CD4-positive, alpha-beta T cell (primary cell): ENCODE measurements at regions not wholly inside any gene's neighbourhood (a gene's known extent, or its start where the extent isn't known, plus 50 kb on each side); places are given as distances from the start of the nearest gene placed in this dataset.

Experiments used
- ATAC-seq: fragments of 200-7000 bp; cut with Tn5 transposase; one replicate; pipeline ENCODE4 v1.10.0; 2022; ENCODE audit warnings: mild to moderate bottlenecking; ENCODE audit not compliant: poor library complexity
- CTCF ChIA-PET: fragments of 350-600 bp; sonication (Branson Sonifier 250); formaldehyde crosslinking; loops from one replicate; lab custom pipeline; 2021; ENCODE audit warnings: antibody characterized with exemption, inconsistent platforms; lab: Charles Lee
- POLR2A ChIA-PET: fragments of 350-600 bp; sonication (Branson Sonifier 250); formaldehyde crosslinking; loops from one replicate; lab custom pipeline; 2021; ENCODE audit warnings: antibody characterized with exemption, inconsistent platforms; lab: Charles Lee
- DNase-seq, 14 experiments: peaks; one replicate each; pipeline ENCODE4 v3.0.0-alpha.2; 2013 to 2020; ENCODE audit warnings: mixed read lengths in 2 of 14
- H3K27ac ChIP-seq, 2 donors: one replicate each; pipeline versions ENCODE4 v1.5.1 to v1.7.0; 2013; ENCODE audit warnings: low read length in 2 of 2, low read depth in 1 of 2, mild to moderate bottlenecking in 1 of 2
- H3K27me3 ChIP-seq, 2 experiments: 1 replicate in 1 of 2; 2 replicates in 1 of 2; pipeline versions ENCODE4 v1.6.1 to v1.7.0; 2013; ENCODE audit warnings: low read length in 2 of 2, control low read depth in 1 of 2, mild to moderate bottlenecking in 1 of 2, moderate library complexity in 1 of 2; ENCODE audit not compliant: insufficient read depth in 2 of 2, control insufficient read depth in 1 of 2
- H3K36me3 ChIP-seq: one replicate; pipeline ENCODE4 v1.6.1; 2013; ENCODE audit warnings: low read length, control low read depth; ENCODE audit not compliant: insufficient read depth
- H3K4me1 ChIP-seq: one replicate; pipeline ENCODE4 v1.6.1; 2013; ENCODE audit warnings: low read length, control low read depth; ENCODE audit not compliant: insufficient read depth
- H3K4me3 ChIP-seq: one replicate; pipeline ENCODE4 v1.5.1; 2013; ENCODE audit warnings: mild to moderate bottlenecking, low read length, moderate library complexity
- H3K9me3 ChIP-seq, 2 experiments: 1 replicate in 1 of 2; 2 replicates in 1 of 2; pipeline versions ENCODE4 v1.6.1 to v1.7.0; 2013; ENCODE audit warnings: low read length in 2 of 2, mild to moderate bottlenecking in 2 of 2, control low read depth in 1 of 2, moderate library complexity in 1 of 2; ENCODE audit not compliant: control insufficient read depth in 1 of 2, insufficient read depth in 1 of 2
- H3K27ac Mint-ChIP-seq: one replicate; pipeline ENCODE4 v1.8.0; 2020; ENCODE audit warnings: mixed read lengths
- H3K27me3 Mint-ChIP-seq: one replicate; pipeline ENCODE4 v1.8.0; 2021; ENCODE audit warnings: mixed read lengths
- H3K36me3 Mint-ChIP-seq: one replicate; pipeline ENCODE4 v1.8.0; 2021; ENCODE audit warnings: low read depth, mixed read lengths
- H3K4me1 Mint-ChIP-seq: one replicate; pipeline ENCODE4 v1.8.0; 2021; ENCODE audit warnings: low read depth, mixed read lengths
- H3K4me3 Mint-ChIP-seq: one replicate; pipeline ENCODE4 v1.8.0; 2020; ENCODE audit warnings: mild to moderate bottlenecking, mixed read lengths
- H3K9me3 Mint-ChIP-seq: one replicate; pipeline ENCODE4 v1.8.0; 2020; ENCODE audit warnings: mixed read lengths
- intact Hi-C, 2 experiments: fragments of 100-400 bp; cut with DNase I in 1 of 2; cut with micrococcal nuclease in 1 of 2; formaldehyde crosslinking; loops; one replicate each; pipeline versions ENCODE4 v1.15.1 to v1.9.0; 2023 to 2025; cut with DNase I, micrococcal nuclease
- TF ChIP-seq, protein P1 (sequence below): fragments of 200-600 bp; IDR thresholded peaks from one replicate; pipeline ENCODE4 v1.8.0; 2022; ENCODE audit warnings: antibody characterized with exemption, mild to moderate bottlenecking

- H3K4me3 ChIP-seq: no peak overlapping the region
- TF ChIP-seq, protein P1, sequence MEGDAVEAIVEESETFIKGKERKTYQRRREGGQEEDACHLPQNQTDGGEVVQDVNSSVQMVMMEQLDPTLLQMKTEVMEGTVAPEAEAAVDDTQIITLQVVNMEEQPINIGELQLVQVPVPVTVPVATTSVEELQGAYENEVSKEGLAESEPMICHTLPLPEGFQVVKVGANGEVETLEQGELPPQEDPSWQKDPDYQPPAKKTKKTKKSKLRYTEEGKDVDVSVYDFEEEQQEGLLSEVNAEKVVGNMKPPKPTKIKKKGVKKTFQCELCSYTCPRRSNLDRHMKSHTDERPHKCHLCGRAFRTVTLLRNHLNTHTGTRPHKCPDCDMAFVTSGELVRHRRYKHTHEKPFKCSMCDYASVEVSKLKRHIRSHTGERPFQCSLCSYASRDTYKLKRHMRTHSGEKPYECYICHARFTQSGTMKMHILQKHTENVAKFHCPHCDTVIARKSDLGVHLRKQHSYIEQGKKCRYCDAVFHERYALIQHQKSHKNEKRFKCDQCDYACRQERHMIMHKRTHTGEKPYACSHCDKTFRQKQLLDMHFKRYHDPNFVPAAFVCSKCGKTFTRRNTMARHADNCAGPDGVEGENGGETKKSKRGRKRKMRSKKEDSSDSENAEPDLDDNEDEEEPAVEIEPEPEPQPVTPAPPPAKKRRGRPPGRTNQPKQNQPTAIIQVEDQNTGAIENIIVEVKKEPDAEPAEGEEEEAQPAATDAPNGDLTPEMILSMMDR: no peak
- no peaks in the 10 kb centered on the region for H3K36me3 ChIP-seq
- peaks cover 0 to 4% of the 10 kb centered on the region in 2 experiments for H3K9me3 ChIP-seq
- no peaks in the 10 kb centered on the region for H3K4me1 Mint-ChIP-seq
- H3K27me3 Mint-ChIP-seq: no peaks in the 10 kb centered on the region
- ATAC-seq (no peak), DNase-seq (no peak)
- no peak overlapping the region for H3K27ac Mint-ChIP-seq
- H3K36me3 Mint-ChIP-seq: no peaks in the 10 kb centered on the region
- ChIA-PET POLR2A (no interaction called here), CTCF (no interaction called here)
- H3K27me3 ChIP-seq: no peaks in the 10 kb centered on the region
- H3K27ac ChIP-seq: no peak overlapping the region
- H3K4me1 ChIP-seq: no peaks in the 10 kb centered on the region
- H3K9me3 Mint-ChIP-seq: peaks cover 12% of the 10 kb centered on the region
- no peak overlapping the region for H3K4me3 Mint-ChIP-seq
- intact Hi-C loops: no loop called here
Observed at GRCh38 chr14:44170101-44170500, 337.0 kb downstream of the FSCB start.

DNA sequence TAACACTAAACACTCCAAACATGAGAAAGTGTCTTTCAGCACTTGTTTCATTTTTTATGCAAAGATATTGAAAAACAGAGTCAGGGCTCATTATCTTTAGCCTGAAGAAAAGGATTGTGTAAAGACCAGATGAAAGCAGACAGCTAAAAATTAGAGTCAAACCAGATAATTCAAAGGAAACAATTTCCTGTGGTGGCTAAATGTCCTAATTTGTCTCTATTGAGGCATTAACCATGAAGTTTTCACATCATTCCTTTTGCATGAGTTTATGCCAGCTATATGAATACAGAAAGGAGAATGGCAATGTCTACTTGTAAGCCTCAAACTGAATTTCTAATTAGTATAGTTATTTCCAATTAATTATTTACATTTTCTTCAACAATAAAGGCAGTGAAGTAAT, 338.5 kb downstream of the FSCB start:
- intact Hi-C loops: no loop called here

DNA sequence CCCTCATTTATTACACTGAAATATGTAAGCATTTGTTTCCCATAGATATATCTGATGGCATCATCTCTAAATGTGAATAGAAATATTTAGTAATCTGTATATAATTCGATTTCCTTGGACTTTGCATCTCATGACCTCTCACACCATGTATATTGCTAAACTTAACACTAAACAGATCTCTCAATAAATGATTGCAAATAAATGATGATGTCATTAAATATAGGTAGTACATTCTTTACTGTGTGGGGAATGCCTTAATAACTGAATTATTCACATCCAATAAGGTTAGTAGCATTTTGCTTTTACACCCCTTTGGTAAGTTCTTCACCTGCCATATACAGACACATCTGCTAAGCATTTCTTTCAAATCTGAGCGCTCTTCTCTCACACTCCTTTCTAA, 340.5 kb downstream of the FSCB start:
- Histone ChIP-seq H3K9me3 (peaks cover 0 to 10% of the 10 kb centered on the region in 2 experiments), H3K27ac (no peak overlapping the region), H3K27me3 (no peaks in the 10 kb centered on the region), H3K4me3 (no peak overlapping the region), H3K36me3 (no peaks in the 10 kb centered on the region), H3K4me1 (no peaks in the 10 kb centered on the region)
- ChIA-PET CTCF (no interaction called here), POLR2A (no interaction called here)
- Mint-ChIP-seq H3K27ac (no peak overlapping the region), H3K4me1 (no peaks in the 10 kb centered on the region), H3K9me3 (peaks cover 9% of the 10 kb centered on the region), H3K27me3 (no peaks in the 10 kb centered on the region), H3K36me3 (no peaks in the 10 kb centered on the region), H3K4me3 (no peak overlapping the region)
- DNase-seq (no peak), ATAC-seq (no peak)
- intact Hi-C loops: no loop called here
- TF ChIP-seq, protein P1: no peak

More for the DNA sequence above, 338.5 kb downstream of the FSCB start:
- Mint-ChIP-seq H3K9me3 (peaks cover 9% of the 10 kb centered on the region), H3K36me3 (no peaks in the 10 kb centered on the region), H3K4me3 (no peak overlapping the region), H3K4me1 (no peaks in the 10 kb centered on the region), H3K27me3 (no peaks in the 10 kb centered on the region), H3K27ac (no peak overlapping the region)
- DNase-seq (no peak), ATAC-seq (no peak)
- Histone ChIP-seq H3K27ac (no peak overlapping the region), H3K4me3 (no peak overlapping the region), H3K27me3 (no peaks in the 10 kb centered on the region), H3K36me3 (no peaks in the 10 kb centered on the region), H3K4me1 (no peaks in the 10 kb centered on the region), H3K9me3 (peaks cover 0 to 4% of the 10 kb centered on the region in 2 experiments)
- POLR2A ChIA-PET: no interaction called here
- TF ChIP-seq, protein P1: no peak
- CTCF ChIA-PET: no interaction called here
